Left lung (tissue), 4 donors: ENCODE measurements at regions not wholly inside any gene's neighbourhood (a gene's known extent, or its start where the extent isn't known, plus 50 kb on each side); places are given as distances from the start of the nearest gene placed in this dataset.
A peak's percentile ranks its signal among the peaks of the same experiment; 100 is the strongest.

Source experiments
- ATAC-seq: fragments of 200-7000 bp; cut with Tn5 transposase; one replicate; pipeline ENCODE4 v1.9.1; 2020; ENCODE audit warnings: moderate library complexity
- DNase-seq, 4 donors: peaks; one replicate each; pipeline ENCODE4 v3.0.0-alpha.2; 2013 to 2020
- H3K27ac ChIP-seq, 2 donors: fragments of 200-600 bp; sonication (generic) in 1 of 2; one replicate each; pipeline versions ENCODE4 v1.5.0 to v1.8.0; 2020 to 2021
- H3K27me3 ChIP-seq, 2 donors: fragments of 200-600 bp; sonication (generic) in 1 of 2; one replicate each; pipeline versions ENCODE4 v1.5.0 to v1.8.0; 2020 to 2021
- H3K36me3 ChIP-seq, 2 donors: fragments of 200-600 bp; sonication (generic) in 1 of 2; one replicate each; pipeline versions ENCODE4 v1.5.0 to v1.8.0; 2020 to 2021
- H3K4me1 ChIP-seq, 2 donors: fragments of 200-600 bp; one replicate each; pipeline ENCODE4 v1.8.0; 2021
- H3K4me3 ChIP-seq, 2 donors: fragments of 200-600 bp; sonication (generic) in 1 of 2; one replicate each; pipeline versions ENCODE4 v1.5.0 to v1.8.0; 2020 to 2021; ENCODE audit warnings: mild to moderate bottlenecking in 1 of 2
- H3K9me3 ChIP-seq, 2 donors: fragments of 200-600 bp; sonication (generic) in 1 of 2; one replicate each; pipeline versions ENCODE4 v1.5.0 to v1.8.0; 2020 to 2021
- CTCF ChIP-seq, 2 donors: fragments of 200-600 bp; sonication (generic) in 1 of 2; IDR thresholded peaks; one replicate each; pipeline versions ENCODE4 v1.5.0 to v1.8.0; 2021; ENCODE audit warnings: antibody characterized with exemption in 2 of 2
- intact Hi-C, 2 donors: fragments of 100-400 bp; cut with DNase I; formaldehyde crosslinking; loops; one replicate each; pipeline versions ENCODE4 v1.11.2 to v1.14.2; 2022
- donor health status: DM: no; HTN: yes; CAD: no.
- donor health status: DM: no; HTN: no; CAD: no.

GRCh38 chr18:25946540-25946939 lies 143.9 kb downstream of the SS18 start:
- TF ChIP-seq CTCF (IDR thresholded peaks at IDR 0.05), result no peak
- ATAC-seq, result no peak
- no peak overlapping the region for H3K4me3 ChIP-seq
- H3K36me3 ChIP-seq, result no peaks in the 10 kb centered on the region
- intact Hi-C loops, result no loop called here
- H3K9me3 ChIP-seq, result no peaks in the 10 kb centered on the region
- H3K27me3 ChIP-seq, result no peaks in the 10 kb centered on the region
- no peaks in the 10 kb centered on the region for H3K4me1 ChIP-seq
- no peak overlapping the region for H3K27ac ChIP-seq
- no peak for DNase-seq

GRCh38 chr18:25935356-25935755 lies 155.1 kb downstream of the SS18 start:
- no peaks in the 10 kb centered on the region for H3K9me3 ChIP-seq
- H3K4me3 ChIP-seq, result no peak overlapping the region
- no peak overlapping the region for H3K27ac ChIP-seq
- no peak for TF ChIP-seq CTCF (IDR thresholded peaks at IDR 0.05)
- ATAC-seq (no peak), DNase-seq (no peak)
- H3K27me3 ChIP-seq, result no peaks in the 10 kb centered on the region
- H3K36me3 ChIP-seq, result no peaks in the 10 kb centered on the region
- H3K4me1 ChIP-seq, result no peaks in the 10 kb centered on the region
- intact Hi-C loops, result no loop called here

GRCh38 chr18:25931126-25931525 lies 159.3 kb downstream of the SS18 start:
- intact Hi-C loops, result no loop called here
- Histone ChIP-seq H3K27me3 (no peaks in the 10 kb centered on the region), H3K4me3 (no peak overlapping the region), H3K9me3 (no peaks in the 10 kb centered on the region), H3K4me1 (no peaks in the 10 kb centered on the region), H3K27ac (no peak overlapping the region), H3K36me3 (no peaks in the 10 kb centered on the region)
- ATAC-seq (no peak), DNase-seq (no peak)
- TF ChIP-seq CTCF (IDR thresholded peaks at IDR 0.05), result no peak

- Histone ChIP-seq H3K27me3 (no peaks in the 10 kb centered on the region), H3K9me3 (no peaks in the 10 kb centered on the region), H3K36me3 (no peaks in the 10 kb centered on the region), H3K4me1 (no peaks in the 10 kb centered on the region), H3K27ac (no peak overlapping the region), H3K4me3 (no peak overlapping the region)
- intact Hi-C loops, result no loop called here
- TF ChIP-seq CTCF (IDR thresholded peaks at IDR 0.05), result no peak
- no peak for DNase-seq
- ATAC-seq, result no peak
These were observed 160.6 kb downstream of the SS18 start for GRCh38 chr18:25929787-25930186.

GRCh38 chr18:25927830-25928229 lies 162.6 kb downstream of the SS18 start:
- H3K27ac ChIP-seq, result no peak overlapping the region
- no peak for TF ChIP-seq CTCF (IDR thresholded peaks at IDR 0.05)
- no peak overlapping the region for H3K4me3 ChIP-seq
- H3K9me3 ChIP-seq, result no peaks in the 10 kb centered on the region
- DNase-seq (peak in 1 of 4 donors; percentile 3), ATAC-seq (no peak)
- H3K27me3 ChIP-seq, result no peaks in the 10 kb centered on the region
- intact Hi-C loops, result no loop called here
- H3K4me1 ChIP-seq, result no peaks in the 10 kb centered on the region
- no peaks in the 10 kb centered on the region for H3K36me3 ChIP-seq
